Activated CD4-positive, alpha-beta T cell treated with anti-CD3 and anti-CD28 coated beads, Interleukin-2, amount 10 ng/mL, durations not matched to agents 24 days and 14 days (primary cell): ENCODE measurements at regions not wholly inside any gene's neighbourhood (a gene's known extent, or its start where the extent isn't known, plus 50 kb on each side); places are given as distances from the start of the nearest gene placed in this dataset.

ENCODE experiments used
- DNase-seq: peaks from one replicate; pipeline ENCODE4 v3.0.0; 2022
- H3K27ac Mint-ChIP-seq: one replicate; pipeline ENCODE4 v1.8.0; 2022; ENCODE audit warnings: mild to moderate bottlenecking, mixed read lengths
- H3K27me3 Mint-ChIP-seq: one replicate; pipeline ENCODE4 v1.8.0; 2022; ENCODE audit warnings: mixed read lengths
- H3K36me3 Mint-ChIP-seq: one replicate; pipeline ENCODE4 v1.8.0; 2022; ENCODE audit warnings: low read depth, mild to moderate bottlenecking, mixed read lengths
- H3K4me1 Mint-ChIP-seq: one replicate; pipeline ENCODE4 v1.8.0; 2021; ENCODE audit warnings: mixed read lengths
- H3K4me3 Mint-ChIP-seq: one replicate; pipeline ENCODE4 v1.8.0; 2022; ENCODE audit warnings: mild to moderate bottlenecking, moderate library complexity, mixed read lengths
- H3K9me3 Mint-ChIP-seq: one replicate; pipeline ENCODE4 v1.8.0; 2021; ENCODE audit warnings: mixed read lengths
- intact Hi-C: fragments of 100-400 bp; cut with micrococcal nuclease; formaldehyde crosslinking; loops from one replicate; pipeline ENCODE4 v1.15.1; 2023

- no peak for DNase-seq
- H3K27me3 Mint-ChIP-seq = no peaks in the 10 kb centered on the region
- intact Hi-C loops = no loop called here
Observed at GRCh38 chr11:116209255-116209654, 563.5 kb downstream of the BUD13 start.

GRCh38 chr11:116207421-116208141 lies 565.2 kb downstream of the BUD13 start:
- Mint-ChIP-seq H3K4me3 (no peak overlapping the region), H3K27me3 (peaks cover 4% of the 10 kb centered on the region), H3K36me3 (no peaks in the 10 kb centered on the region), H3K9me3 (no peaks in the 10 kb centered on the region), H3K27ac (no peak overlapping the region), H3K4me1 (no peaks in the 10 kb centered on the region)
- DNase-seq = no peak
- intact Hi-C loops = no loop called here

More at GRCh38 chr11:116209255-116209654, 563.5 kb downstream of the BUD13 start:
- no peaks in the 10 kb centered on the region for H3K9me3 Mint-ChIP-seq
- no peak overlapping the region for H3K27ac Mint-ChIP-seq
- H3K4me1 Mint-ChIP-seq = no peaks in the 10 kb centered on the region
- H3K4me3 Mint-ChIP-seq = no peak overlapping the region
- no peaks in the 10 kb centered on the region for H3K36me3 Mint-ChIP-seq

GRCh38 chr11:116207019-116207418 lies 565.8 kb downstream of the BUD13 start:
- intact Hi-C loops = no loop called here
- Mint-ChIP-seq H3K4me3 (no peak overlapping the region), H3K36me3 (no peaks in the 10 kb centered on the region), H3K27me3 (peaks cover 4% of the 10 kb centered on the region), H3K9me3 (no peaks in the 10 kb centered on the region), H3K27ac (no peak overlapping the region), H3K4me1 (no peaks in the 10 kb centered on the region)
- no peak for DNase-seq

GRCh38 chr11:116202922-116203321 lies 569.9 kb downstream of the BUD13 start:
- no peak overlapping the region for H3K27ac Mint-ChIP-seq
- intact Hi-C loops = no loop called here
- H3K4me1 Mint-ChIP-seq = no peaks in the 10 kb centered on the region
- no peak for DNase-seq
- H3K27me3 Mint-ChIP-seq = peaks cover 4% of the 10 kb centered on the region
- H3K9me3 Mint-ChIP-seq = no peaks in the 10 kb centered on the region
- H3K4me3 Mint-ChIP-seq = no peak overlapping the region
- H3K36me3 Mint-ChIP-seq = no peaks in the 10 kb centered on the region

DNA sequence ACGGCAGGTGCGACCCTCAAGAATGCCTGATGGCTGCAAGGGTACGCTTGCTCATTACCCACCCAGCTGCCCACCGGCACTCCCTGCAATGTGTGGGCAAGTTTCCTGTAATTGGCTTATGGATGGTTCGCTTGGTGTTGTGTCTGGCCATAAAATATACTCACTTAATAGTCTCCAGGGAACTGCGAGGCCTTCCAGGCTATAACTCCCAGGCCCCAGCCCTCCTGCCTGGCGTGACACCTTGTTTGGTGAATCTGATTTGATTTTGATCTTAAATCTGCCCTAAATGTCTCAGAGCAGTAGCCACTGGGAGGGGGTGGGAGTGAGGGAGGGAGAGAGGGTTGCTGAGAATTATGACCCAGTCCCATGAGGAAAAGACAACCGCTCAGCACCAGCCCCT lies 572.2 kb downstream of the BUD13 start:
- DNase-seq = no peak
- Mint-ChIP-seq H3K27me3 (peaks cover 4% of the 10 kb centered on the region), H3K4me1 (no peaks in the 10 kb centered on the region), H3K36me3 (no peaks in the 10 kb centered on the region), H3K4me3 (no peak overlapping the region), H3K9me3 (no peaks in the 10 kb centered on the region), H3K27ac (no peak overlapping the region)
- intact Hi-C loops = no loop called here

- intact Hi-C loops = no loop called here
- H3K27me3 Mint-ChIP-seq = peaks cover 11% of the 10 kb centered on the region
- no peak overlapping the region for H3K27ac Mint-ChIP-seq
- H3K36me3 Mint-ChIP-seq = no peaks in the 10 kb centered on the region
- H3K4me1 Mint-ChIP-seq = no peaks in the 10 kb centered on the region
- H3K9me3 Mint-ChIP-seq = no peaks in the 10 kb centered on the region
- DNase-seq = no peak
- no peak overlapping the region for H3K4me3 Mint-ChIP-seq
Observed at GRCh38 chr11:116199182-116199581, 573.6 kb downstream of the BUD13 start.

DNA sequence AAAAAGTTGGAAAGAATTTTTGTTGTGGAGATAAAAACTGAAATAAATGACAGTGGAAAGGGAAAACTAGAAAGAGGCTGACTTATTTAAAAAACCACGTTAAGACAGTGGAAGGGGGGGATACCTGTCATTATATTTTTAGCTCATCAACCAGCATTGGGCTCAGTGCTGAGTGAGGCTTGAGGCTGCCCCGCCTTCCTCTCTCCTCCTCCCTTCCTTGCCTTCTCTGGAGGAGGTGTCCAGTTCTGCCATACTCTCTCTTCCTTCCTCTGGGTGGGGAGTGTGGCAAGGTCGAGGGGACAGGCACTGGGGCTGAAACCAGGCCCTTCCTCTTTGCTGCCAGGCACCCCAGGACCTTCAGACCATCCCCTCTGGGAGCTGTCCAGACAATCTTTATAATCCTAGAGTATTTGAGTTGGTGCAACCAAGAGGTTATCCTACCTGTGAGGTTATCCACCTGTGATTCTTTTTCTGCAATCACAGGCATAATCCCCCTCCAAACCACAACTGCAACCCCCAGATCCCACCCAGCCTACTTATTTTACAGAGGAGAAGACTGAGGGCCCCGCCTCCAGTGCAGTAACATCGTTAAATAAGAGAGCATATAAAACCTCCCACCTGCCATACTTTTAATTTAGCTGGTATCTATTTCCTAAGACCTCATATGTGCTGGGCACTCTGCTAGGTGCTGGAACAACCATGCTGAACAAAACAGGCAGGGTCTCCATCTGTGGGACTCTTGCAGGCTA lies 578.5 kb downstream of the BUD13 start:
- H3K4me3 Mint-ChIP-seq = no peak overlapping the region
- no peaks in the 10 kb centered on the region for H3K9me3 Mint-ChIP-seq
- H3K36me3 Mint-ChIP-seq = no peaks in the 10 kb centered on the region
- H3K4me1 Mint-ChIP-seq = no peaks in the 10 kb centered on the region
- intact Hi-C loops = no loop called here
- H3K27ac Mint-ChIP-seq = no peak overlapping the region
- peaks cover 17% of the 10 kb centered on the region for H3K27me3 Mint-ChIP-seq
- no peak for DNase-seq

- no peak for DNase-seq
- Mint-ChIP-seq H3K27ac (no peak overlapping the region), H3K4me1 (no peaks in the 10 kb centered on the region), H3K36me3 (no peaks in the 10 kb centered on the region), H3K27me3 (peaks cover 17% of the 10 kb centered on the region), H3K4me3 (no peak overlapping the region), H3K9me3 (no peaks in the 10 kb centered on the region)
- intact Hi-C loops = no loop called here
Observed at GRCh38 chr11:116193321-116194131, 579.3 kb downstream of the BUD13 start.

GRCh38 chr11:116192509-116193210 lies 580.1 kb downstream of the BUD13 start:
- peaks cover 17% of the 10 kb centered on the region for H3K27me3 Mint-ChIP-seq
- intact Hi-C loops = no loop called here
- no peaks in the 10 kb centered on the region for H3K36me3 Mint-ChIP-seq

GRCh38 chr11:116190861-116191260 lies 581.9 kb downstream of the BUD13 start:
- no peak for DNase-seq
- no peaks in the 10 kb centered on the region for H3K9me3 Mint-ChIP-seq
- intact Hi-C loops = no loop called here
- no peaks in the 10 kb centered on the region for H3K36me3 Mint-ChIP-seq
- H3K4me1 Mint-ChIP-seq = no peaks in the 10 kb centered on the region
- peaks cover 17% of the 10 kb centered on the region for H3K27me3 Mint-ChIP-seq
- H3K27ac Mint-ChIP-seq = no peak overlapping the region
- no peak overlapping the region for H3K4me3 Mint-ChIP-seq

More at GRCh38 chr11:116192509-116193210, 580.1 kb downstream of the BUD13 start:
- Mint-ChIP-seq H3K4me1 (no peaks in the 10 kb centered on the region), H3K27ac (no peak overlapping the region), H3K9me3 (no peaks in the 10 kb centered on the region), H3K4me3 (no peak overlapping the region)
- no peak for DNase-seq

- Mint-ChIP-seq H3K36me3 (no peaks in the 10 kb centered on the region), H3K27me3 (peaks cover 14% of the 10 kb centered on the region), H3K4me3 (no peak overlapping the region), H3K27ac (no peak overlapping the region), H3K9me3 (no peaks in the 10 kb centered on the region), H3K4me1 (no peaks in the 10 kb centered on the region)
- intact Hi-C loops = no loop called here
- DNase-seq = no peak
Observed at GRCh38 chr11:116189408-116190170, 583.2 kb downstream of the BUD13 start.

- H3K27me3 Mint-ChIP-seq = peaks cover 2% of the 10 kb centered on the region
Observed at GRCh38 chr11:116188350-116188749, 584.4 kb downstream of the BUD13 start.

DNA sequence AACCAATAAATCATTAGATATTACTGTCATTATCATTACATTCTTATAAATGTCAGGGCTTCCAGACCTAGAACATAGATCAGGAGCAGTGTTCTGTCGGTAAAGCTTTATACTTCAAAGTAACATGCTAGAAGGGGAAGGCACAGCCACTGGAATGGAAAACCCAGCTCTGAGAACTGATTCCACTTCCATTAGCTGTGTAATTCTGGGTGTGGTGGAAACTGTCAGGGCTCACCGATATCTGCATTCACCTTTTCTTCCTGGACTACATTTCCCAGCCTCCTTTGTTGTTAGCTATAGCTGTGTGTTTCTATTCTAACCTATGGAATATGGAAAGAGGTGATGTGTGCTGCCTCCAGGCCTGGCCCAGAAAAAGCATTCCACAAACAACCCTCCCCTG lies 585.8 kb downstream of the BUD13 start:
- no peaks in the 10 kb centered on the region for H3K27me3 Mint-ChIP-seq
- no peaks in the 10 kb centered on the region for H3K9me3 Mint-ChIP-seq
- H3K27ac Mint-ChIP-seq = no peak overlapping the region
- H3K36me3 Mint-ChIP-seq = no peaks in the 10 kb centered on the region
- intact Hi-C loops = no loop called here
- H3K4me1 Mint-ChIP-seq = no peaks in the 10 kb centered on the region
- no peak for DNase-seq
- no peak overlapping the region for H3K4me3 Mint-ChIP-seq

More at GRCh38 chr11:116188350-116188749, 584.4 kb downstream of the BUD13 start:
- H3K27ac Mint-ChIP-seq = no peak overlapping the region
- intact Hi-C loops = no loop called here
- no peaks in the 10 kb centered on the region for H3K4me1 Mint-ChIP-seq
- H3K4me3 Mint-ChIP-seq = no peak overlapping the region
- no peaks in the 10 kb centered on the region for H3K9me3 Mint-ChIP-seq
- no peak for DNase-seq
- no peaks in the 10 kb centered on the region for H3K36me3 Mint-ChIP-seq
